ENCODE measurements at regions not wholly inside any gene's neighbourhood (a gene's known extent, or its start where the extent isn't known, plus 50 kb on each side); places are given as distances from the start of the nearest gene placed in this dataset.
A peak's percentile ranks its signal among the peaks of the same experiment; 100 is the strongest.

- intact Hi-C loops (cut with DNase I): no loop called here
- Histone ChIP-seq H3K36me3 (no peaks in the 10 kb centered on the region), H3K27ac (no peak overlapping the region), H3K4me1 (no peaks in the 10 kb centered on the region), H3K9me3 (no peaks in the 10 kb centered on the region), H3K4me3 (no peak overlapping the region), H3K27me3 (no peaks in the 10 kb centered on the region)
- no peak for ATAC-seq
- no peak for TF ChIP-seq POLR2A (IDR thresholded peaks at IDR 0.05)
- no peak for TF ChIP-seq CTCF (IDR thresholded peaks at IDR 0.05)
- 49% methylated on average over 5 of the region's 5 CpGs for WGBS (ENCODE audit: insufficient coverage, low coverage, low lambda C conversion rate, missing lambda C conversion rate)
- DNase-seq: no peak
Observed at GRCh38 chr9:7342736-7343135, 456.8 kb downstream of the DMAC1 start.

GRCh38 chr9:7342229-7342628, 457.3 kb downstream of the DMAC1 start:
- Histone ChIP-seq H3K27me3 (no peaks in the 10 kb centered on the region), H3K4me1 (no peaks in the 10 kb centered on the region), H3K9me3 (no peaks in the 10 kb centered on the region), H3K36me3 (no peaks in the 10 kb centered on the region), H3K27ac (no peak overlapping the region), H3K4me3 (no peak overlapping the region)
- no peak for TF ChIP-seq POLR2A (IDR thresholded peaks at IDR 0.05)
- peak in 3 of 4 donors; percentile 15 to 32 (median 17) for TF ChIP-seq CTCF (IDR thresholded peaks at IDR 0.05)
- ATAC-seq (no peak), DNase-seq (no peak)
- WGBS (ENCODE audit: insufficient coverage, low coverage, low lambda C conversion rate, missing lambda C conversion rate): 50% methylated on average over 1 of the region's 1 CpG
- intact Hi-C loops (cut with DNase I): no loop called here

- H3K9me3 ChIP-seq: no peaks in the 10 kb centered on the region
- 71% methylated on average over 1 of the region's 1 CpG for WGBS (ENCODE audit: insufficient coverage, low coverage, low lambda C conversion rate, missing lambda C conversion rate)
- TF ChIP-seq CTCF (IDR thresholded peaks at IDR 0.05) (no peak), POLR2A (IDR thresholded peaks at IDR 0.05) (no peak)
- no peak for DNase-seq
- H3K4me1 ChIP-seq: no peaks in the 10 kb centered on the region
- ATAC-seq: no peak
- no peak overlapping the region for H3K27ac ChIP-seq
- intact Hi-C loops (cut with DNase I): no loop called here
- no peak overlapping the region for H3K4me3 ChIP-seq
- H3K36me3 ChIP-seq: no peaks in the 10 kb centered on the region
- H3K27me3 ChIP-seq: no peaks in the 10 kb centered on the region
Observed at GRCh38 chr9:7341571-7341970, 458.0 kb downstream of the DMAC1 start.

GRCh38 chr9:7340451-7340850, 459.1 kb downstream of the DMAC1 start:
- TF ChIP-seq CTCF (IDR thresholded peaks at IDR 0.05) (no peak), POLR2A (IDR thresholded peaks at IDR 0.05) (no peak)
- Histone ChIP-seq H3K27me3 (no peaks in the 10 kb centered on the region), H3K4me3 (no peak overlapping the region), H3K36me3 (no peaks in the 10 kb centered on the region), H3K9me3 (no peaks in the 10 kb centered on the region), H3K27ac (no peak overlapping the region), H3K4me1 (no peaks in the 10 kb centered on the region)
- DNase-seq (no peak), ATAC-seq (peak in 1 of 4 donors; percentile 52)
- WGBS (ENCODE audit: insufficient coverage, low coverage, low lambda C conversion rate, missing lambda C conversion rate): 49% methylated on average over 2 of the region's 2 CpGs
- intact Hi-C loops (cut with DNase I): no loop called here

All from right lobe of liver (tissue), 6 donors.